ENCODE measurements at regions not wholly inside any gene's neighbourhood (a gene's known extent, or its start where the extent isn't known, plus 50 kb on each side); places are given as distances from the start of the nearest gene placed in this dataset.
"Not testable (repeated sequence)": the region's sequence is repeated elsewhere in the genome, so short reads cannot be mapped to it uniquely, and the experiment has no call there.

DNA sequence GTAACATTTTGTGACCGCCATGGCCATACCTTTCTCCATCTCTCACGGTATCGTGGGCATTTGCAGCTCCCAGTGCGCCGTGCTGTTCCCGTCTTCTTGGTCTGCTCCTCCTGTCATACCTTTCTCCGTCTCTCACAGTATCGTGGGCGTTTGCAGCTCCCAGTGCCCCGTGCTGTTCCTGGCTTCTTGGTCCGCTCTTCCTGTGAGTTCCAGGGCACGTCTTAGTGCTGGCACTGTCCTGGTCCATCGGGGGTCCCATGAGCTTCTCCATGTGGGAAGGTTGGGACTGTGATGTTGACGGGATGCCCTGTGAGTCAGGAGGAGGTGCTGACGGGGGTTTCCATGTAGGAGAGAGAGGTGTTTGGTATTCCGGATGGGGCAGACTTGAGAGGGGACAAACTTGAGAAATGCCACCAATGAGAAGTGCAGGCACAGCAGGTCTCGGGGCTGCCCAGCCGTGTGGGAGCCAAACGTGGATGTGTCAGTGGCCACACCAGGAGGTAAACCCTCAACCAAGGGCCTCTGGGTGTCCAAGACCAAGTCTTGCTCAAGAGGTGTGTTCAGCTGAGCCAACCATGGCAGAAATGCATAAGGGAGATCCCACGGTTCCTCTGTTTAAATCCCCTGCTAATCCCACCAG, 84.7 kb upstream of the TNK2 start:
- TF ChIP-seq, protein P1, sequence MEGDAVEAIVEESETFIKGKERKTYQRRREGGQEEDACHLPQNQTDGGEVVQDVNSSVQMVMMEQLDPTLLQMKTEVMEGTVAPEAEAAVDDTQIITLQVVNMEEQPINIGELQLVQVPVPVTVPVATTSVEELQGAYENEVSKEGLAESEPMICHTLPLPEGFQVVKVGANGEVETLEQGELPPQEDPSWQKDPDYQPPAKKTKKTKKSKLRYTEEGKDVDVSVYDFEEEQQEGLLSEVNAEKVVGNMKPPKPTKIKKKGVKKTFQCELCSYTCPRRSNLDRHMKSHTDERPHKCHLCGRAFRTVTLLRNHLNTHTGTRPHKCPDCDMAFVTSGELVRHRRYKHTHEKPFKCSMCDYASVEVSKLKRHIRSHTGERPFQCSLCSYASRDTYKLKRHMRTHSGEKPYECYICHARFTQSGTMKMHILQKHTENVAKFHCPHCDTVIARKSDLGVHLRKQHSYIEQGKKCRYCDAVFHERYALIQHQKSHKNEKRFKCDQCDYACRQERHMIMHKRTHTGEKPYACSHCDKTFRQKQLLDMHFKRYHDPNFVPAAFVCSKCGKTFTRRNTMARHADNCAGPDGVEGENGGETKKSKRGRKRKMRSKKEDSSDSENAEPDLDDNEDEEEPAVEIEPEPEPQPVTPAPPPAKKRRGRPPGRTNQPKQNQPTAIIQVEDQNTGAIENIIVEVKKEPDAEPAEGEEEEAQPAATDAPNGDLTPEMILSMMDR (IDR thresholded peaks at IDR 0.05) = not testable (repeated sequence)
- TF ChIP-seq EP300 (IDR thresholded peaks at IDR 0.05) = not testable (repeated sequence)

Measured in tibial nerve (tissue), 4 donors.